ENCODE measurements at regions not wholly inside any gene's neighbourhood (a gene's known extent, or its start where the extent isn't known, plus 50 kb on each side); places are given as distances from the start of the nearest gene placed in this dataset.

DNA sequence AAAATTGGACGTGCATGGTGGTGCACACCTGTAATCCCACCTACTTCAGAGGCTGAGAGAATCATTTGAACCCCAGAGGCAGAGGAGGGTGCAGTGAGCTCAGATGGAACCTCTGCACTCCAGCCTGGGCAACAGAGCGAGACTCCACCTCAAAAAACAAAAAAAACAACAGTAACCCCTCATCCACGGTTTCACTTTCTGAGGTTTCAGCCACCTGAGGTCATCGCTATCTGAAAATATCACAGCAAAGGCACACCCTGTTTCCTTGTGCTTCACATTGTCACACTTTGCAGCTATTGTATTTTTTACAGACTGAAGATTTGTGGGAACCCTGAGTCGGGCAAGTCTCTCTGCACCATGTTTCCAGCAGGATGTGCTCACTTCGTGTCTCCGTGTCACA is 54.1 kb upstream of the FOXQ1 start:
- ATAC-seq: no peak

DNA sequence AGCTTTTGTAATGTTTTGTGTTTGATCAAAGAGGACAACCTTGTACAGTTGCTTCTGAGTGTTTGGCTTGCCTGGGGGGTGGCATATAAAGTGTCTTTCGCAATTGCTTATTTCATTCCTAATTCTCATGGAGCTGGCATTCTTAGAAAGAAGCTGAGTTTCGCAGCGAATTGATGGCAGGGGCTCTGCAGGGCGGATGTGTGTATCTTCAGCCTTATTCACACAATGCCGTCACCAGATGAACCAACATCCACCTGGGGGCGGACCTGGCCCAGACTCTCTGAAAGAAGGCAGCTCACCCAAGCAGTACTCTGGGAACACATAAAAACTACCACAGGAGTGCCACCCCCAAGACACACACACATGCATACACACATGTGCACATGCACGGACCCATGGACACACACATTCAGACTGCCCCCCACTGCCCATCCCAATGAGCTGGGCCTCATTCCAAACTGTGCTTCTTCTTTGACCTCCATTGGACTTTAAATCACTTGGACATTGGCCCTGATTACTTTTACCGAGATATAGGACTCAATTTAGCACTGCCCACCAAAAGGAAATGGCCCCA is 55.4 kb upstream of the FOXQ1 start:
- ATAC-seq: no peak

GRCh38 chr6:1255636-1256365 is 56.1 kb upstream of the FOXQ1 start:
- ATAC-seq: no peak

DNA sequence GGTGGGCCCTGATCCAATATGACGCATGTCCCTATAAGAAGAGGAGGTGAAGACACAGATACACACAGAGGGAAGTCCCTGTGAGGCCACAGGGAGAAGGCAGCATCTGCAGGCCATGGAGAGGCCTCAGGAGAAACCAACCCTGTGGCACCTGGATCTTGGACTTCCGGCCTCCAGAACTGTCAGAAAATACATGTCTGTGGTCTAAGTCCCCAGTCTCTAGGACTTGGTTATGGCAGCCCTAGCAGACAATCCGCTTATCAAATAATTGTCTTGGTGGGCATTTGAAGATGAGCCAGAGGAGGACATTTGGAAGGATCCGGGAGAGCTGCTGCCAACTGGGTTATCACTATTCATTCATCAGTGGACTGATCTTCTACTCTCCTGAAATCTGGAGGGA is 57.6 kb upstream of the FOXQ1 start:
- no peak for ATAC-seq

GRCh38 chr6:1253816-1254215 is 58.1 kb upstream of the FOXQ1 start:
- ATAC-seq: no peak

DNA sequence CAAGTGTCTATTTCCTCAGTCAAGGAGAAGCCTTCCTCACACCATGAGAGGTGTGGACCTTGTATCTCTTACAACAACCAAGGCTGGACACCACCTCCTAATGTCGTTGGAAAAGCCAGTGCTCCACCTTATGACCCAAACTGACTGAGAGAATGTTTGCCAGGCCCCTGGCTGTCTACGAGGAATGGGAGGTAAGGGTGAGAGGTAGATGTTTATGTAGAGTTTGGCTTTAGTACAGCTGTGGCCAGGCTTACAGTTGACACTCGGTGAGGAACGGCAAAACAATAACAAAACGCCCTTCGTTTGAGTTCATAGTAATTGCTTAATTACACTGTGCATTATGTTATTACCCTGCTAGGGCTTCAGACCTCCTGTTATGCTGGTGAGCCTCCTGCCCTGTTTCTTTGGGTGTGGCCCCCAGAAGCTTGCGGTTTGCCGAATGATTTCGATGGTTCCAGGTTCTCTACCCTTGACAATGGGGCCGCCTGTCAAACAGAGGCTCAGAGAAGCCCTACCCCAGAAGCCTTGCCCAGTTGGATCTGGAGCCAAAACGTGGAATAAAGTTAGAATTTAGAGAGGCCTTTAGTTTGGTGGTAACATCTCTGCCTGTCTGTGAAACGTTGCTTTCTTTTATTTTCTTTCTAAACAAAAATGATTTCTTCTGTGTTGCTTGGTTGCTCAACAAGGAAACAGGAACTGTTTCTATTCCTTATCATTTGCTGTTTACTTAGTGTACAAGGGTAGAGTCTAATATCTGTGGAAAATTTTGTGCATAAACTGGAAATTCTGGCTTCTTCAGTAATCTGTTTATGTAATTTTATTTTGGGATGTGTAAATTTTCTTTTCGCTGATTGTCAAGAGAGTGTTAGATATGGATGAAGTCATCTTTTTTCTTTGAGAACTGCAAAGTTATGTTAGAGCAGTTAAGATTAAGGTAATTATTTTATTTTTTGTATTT is 60.4 kb upstream of the FOXQ1 start:
- ATAC-seq: no peak

GRCh38 chr6:1250489-1251197 is 61.3 kb upstream of the FOXQ1 start:
- no peak for ATAC-seq

DNA sequence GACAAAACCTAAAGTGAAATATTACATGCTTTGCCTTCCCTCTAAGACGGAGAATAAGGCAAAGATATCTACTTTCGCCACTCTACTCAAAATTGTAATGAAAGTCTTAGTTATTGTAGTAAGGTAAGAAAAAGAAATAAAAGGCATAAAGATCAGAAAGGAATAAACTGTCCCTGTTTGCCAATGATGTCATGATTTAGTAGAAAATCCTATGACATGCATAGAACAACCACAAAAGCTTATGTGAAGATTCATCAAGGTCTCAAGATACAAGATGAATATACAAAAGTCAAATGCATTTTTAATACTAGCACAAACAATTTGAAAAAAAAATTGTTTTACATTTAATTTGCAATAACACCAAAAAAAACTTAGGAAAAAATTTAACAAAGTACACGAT is 64.0 kb upstream of the FOXQ1 start:
- no peak for ATAC-seq

- no peak for ATAC-seq
Observed at GRCh38 chr6:1247056-1247455, 64.8 kb upstream of the FOXQ1 start.

GRCh38 chr6:1244941-1245340 is 67.0 kb upstream of the FOXQ1 start:
- ATAC-seq: no peak

DNA sequence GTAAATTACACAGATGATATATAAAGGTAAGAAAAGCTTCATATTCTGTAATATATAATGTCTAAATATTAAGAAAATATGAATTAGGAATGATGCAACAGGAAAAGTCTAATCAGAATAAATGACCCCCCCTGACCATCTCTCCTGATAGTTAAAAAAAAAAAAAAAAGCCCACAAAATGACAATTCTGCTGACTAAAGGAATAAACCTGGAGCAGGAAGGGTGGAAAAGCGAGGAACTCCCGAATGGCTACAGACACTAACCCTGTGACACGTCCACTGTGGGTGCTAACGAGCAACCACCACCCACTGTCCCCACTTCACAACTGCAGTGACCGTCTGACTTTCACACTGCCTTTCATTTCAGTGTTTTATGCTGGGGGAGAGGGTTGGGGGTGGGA is 67.6 kb upstream of the FOXQ1 start:
- no peak for ATAC-seq

DNA sequence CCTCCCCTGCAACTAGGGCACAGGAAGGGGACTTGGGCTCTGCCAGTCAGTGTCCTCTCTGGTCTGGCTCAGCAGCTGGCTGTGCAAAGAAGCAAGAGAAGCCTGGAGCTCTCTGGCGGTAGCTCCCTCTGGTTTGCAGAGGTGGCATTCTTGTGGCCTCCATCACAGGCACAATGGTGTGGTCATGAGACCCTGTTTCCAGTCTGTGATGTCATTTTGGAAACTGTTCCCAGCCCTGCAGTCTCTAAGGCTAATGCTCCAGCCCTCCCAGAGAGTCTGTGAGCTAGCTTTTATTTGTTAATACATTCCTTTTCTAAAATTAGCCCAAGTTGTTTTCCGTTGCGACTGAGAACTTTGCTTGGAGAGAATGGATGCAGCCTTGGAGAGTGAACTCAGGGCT is 69.5 kb upstream of the FOXQ1 start:
- no peak for ATAC-seq

- ATAC-seq: no peak
Observed at GRCh38 chr6:1242021-1242420, 69.9 kb upstream of the FOXQ1 start.

- no peak for ATAC-seq
Observed at GRCh38 chr6:1240766-1241318, 71.1 kb upstream of the FOXQ1 start.

- no peak for ATAC-seq
Observed at GRCh38 chr6:1239805-1240204, 72.1 kb upstream of the FOXQ1 start.

- no peak for ATAC-seq
Observed at GRCh38 chr6:1238040-1238439, 73.9 kb upstream of the FOXQ1 start.

GRCh38 chr6:1237636-1238035 is 74.3 kb upstream of the FOXQ1 start:
- ATAC-seq: no peak

- no peak for ATAC-seq
Observed at GRCh38 chr6:1235825-1236224, 76.1 kb upstream of the FOXQ1 start.

- ATAC-seq: no peak
Observed at GRCh38 chr6:1233924-1234323, 78.0 kb upstream of the FOXQ1 start.

DNA sequence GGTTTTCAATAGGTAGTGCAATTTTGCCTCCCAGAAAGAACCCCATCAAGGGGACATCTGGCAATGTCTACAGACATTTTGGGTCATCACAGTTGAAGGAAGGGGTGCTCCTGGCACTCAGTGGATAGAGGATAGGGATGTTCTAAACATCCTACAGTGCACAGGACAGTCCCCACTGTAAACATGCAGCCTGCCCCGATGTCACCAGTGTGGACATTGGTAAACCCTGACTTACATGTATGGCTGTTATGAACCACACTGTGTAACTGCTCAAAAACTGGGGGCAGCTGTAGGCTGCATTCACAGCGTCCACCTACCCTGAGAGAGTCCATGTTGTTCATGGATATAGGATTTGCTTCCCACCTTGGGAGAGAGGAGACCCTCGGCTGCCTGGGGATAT is 79.3 kb upstream of the FOXQ1 start:
- no peak for ATAC-seq

DNA sequence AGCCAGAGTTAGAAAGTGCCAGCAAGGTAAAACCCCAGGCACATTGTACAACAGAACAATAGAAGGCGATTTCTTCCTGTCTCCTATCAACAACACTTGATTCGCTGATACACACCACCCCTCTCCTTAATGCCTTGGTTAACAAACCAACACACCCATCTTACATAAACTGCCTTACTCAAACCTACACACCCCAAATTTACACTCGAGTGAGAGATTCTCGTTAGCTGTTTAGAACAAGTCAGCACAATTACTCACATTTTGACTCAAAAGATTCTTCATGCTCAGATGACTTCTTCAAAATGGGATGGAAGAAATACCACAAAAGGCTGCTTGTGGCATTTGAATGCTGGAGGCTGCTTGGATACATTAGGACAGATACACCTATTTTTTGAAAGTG is 80.0 kb upstream of the FOXQ1 start:
- ATAC-seq: no peak

GRCh38 chr6:1230689-1231605 is 81.0 kb upstream of the FOXQ1 start:
- ATAC-seq: no peak

Measured in activated CD4-positive, CD25-positive, alpha-beta regulatory T cell treated with anti-CD3 and anti-CD28 coated beads, Interleukin-2, amount 50 U/mL, for 24 hours (primary cell).